Thymus (tissue), 11 donors: ENCODE measurements at regions not wholly inside any gene's neighbourhood (a gene's known extent, or its start where the extent isn't known, plus 50 kb on each side); places are given as distances from the start of the nearest gene placed in this dataset.
"Not testable (repeated sequence)": the region's sequence is repeated elsewhere in the genome, so short reads cannot be mapped to it uniquely, and the experiment has no call there.

Experiments
- DNase-seq, 9 donors: peaks; one replicate each; pipeline ENCODE4 v3.0.0-alpha.2; 2013; ENCODE audit warnings: low spot score in 9 of 9, low read depth in 6 of 9, missing footprints in 1 of 9
- H3K27ac ChIP-seq, 2 donors: one replicate each; pipeline ENCODE4 v1.5.1; 2013; ENCODE audit warnings: control low read depth in 1 of 2, low read depth in 1 of 2, low read length in 1 of 2, mild to moderate bottlenecking in 1 of 2, moderate library complexity in 1 of 2
- H3K27me3 ChIP-seq, 2 donors: one replicate each; pipeline ENCODE4 v1.5.1; 2013; ENCODE audit warnings: low read length in 1 of 2; ENCODE audit not compliant: control insufficient read depth in 2 of 2, insufficient read depth in 1 of 2
- H3K36me3 ChIP-seq, 2 donors: one replicate each; pipeline ENCODE4 v1.5.1; 2013; ENCODE audit warnings: low read length in 1 of 2, mild to moderate bottlenecking in 1 of 2, moderate library complexity in 1 of 2; ENCODE audit not compliant: control insufficient read depth in 2 of 2, insufficient read depth in 2 of 2
- H3K4me1 ChIP-seq, 2 donors: one replicate each; pipeline ENCODE4 v1.5.1; 2013; ENCODE audit warnings: low read length in 2 of 2; ENCODE audit not compliant: control insufficient read depth in 2 of 2, insufficient read depth in 2 of 2
- H3K4me3 ChIP-seq, 2 donors: one replicate each; pipeline ENCODE4 v1.5.1; 2013; ENCODE audit warnings: low read length in 2 of 2, control low read depth in 1 of 2, mild to moderate bottlenecking in 1 of 2
- H3K9me3 ChIP-seq, 2 donors: one replicate each; pipeline ENCODE4 v1.5.1; 2013; ENCODE audit warnings: low read length in 1 of 2, mild to moderate bottlenecking in 1 of 2; ENCODE audit not compliant: control insufficient read depth in 2 of 2, insufficient read depth in 1 of 2
- WGBS: extraction: QIAGEN DNeasy Blood & Tissue Kit; methylation state at CpG from one replicate; pipeline ENCODE4 v1.1.7; 2013; 5-methylcytosine and 5-hydroxymethylcytosine counted together
- donor health status: healthy.

GRCh38 chr5:18789218-18789998, 1155.1 kb downstream of the TAF11L14 start:
- H3K4me3 ChIP-seq, result no peak overlapping the region
- peaks cover 0 to 5% of the 10 kb centered on the region in 2 donors for H3K9me3 ChIP-seq
- H3K36me3 ChIP-seq, result no peaks in the 10 kb centered on the region
- no peaks in the 10 kb centered on the region for H3K27me3 ChIP-seq
- no peak for DNase-seq
- H3K27ac ChIP-seq, result no peak overlapping the region
- WGBS, result 91% methylated on average over 1 of the region's 1 CpG
- no peaks in the 10 kb centered on the region for H3K4me1 ChIP-seq

GRCh38 chr5:18792145-18792544, 1157.9 kb downstream of the TAF11L14 start:
- DNase-seq, result no peak
- 95% methylated on average over 6 of the region's 6 CpGs for WGBS
- H3K9me3 ChIP-seq, result peaks cover 0 to 5% of the 10 kb centered on the region in 2 donors

GRCh38 chr5:18797222-18797621, 1163.0 kb downstream of the TAF11L14 start:
- DNase-seq, result no peak
- 92% methylated on average over 5 of the region's 5 CpGs for WGBS

More at GRCh38 chr5:18792145-18792544, 1157.9 kb downstream of the TAF11L14 start:
- Histone ChIP-seq H3K4me1 (no peaks in the 10 kb centered on the region), H3K36me3 (no peaks in the 10 kb centered on the region), H3K27ac (no peak overlapping the region), H3K4me3 (no peak overlapping the region), H3K27me3 (no peaks in the 10 kb centered on the region)

DNA sequence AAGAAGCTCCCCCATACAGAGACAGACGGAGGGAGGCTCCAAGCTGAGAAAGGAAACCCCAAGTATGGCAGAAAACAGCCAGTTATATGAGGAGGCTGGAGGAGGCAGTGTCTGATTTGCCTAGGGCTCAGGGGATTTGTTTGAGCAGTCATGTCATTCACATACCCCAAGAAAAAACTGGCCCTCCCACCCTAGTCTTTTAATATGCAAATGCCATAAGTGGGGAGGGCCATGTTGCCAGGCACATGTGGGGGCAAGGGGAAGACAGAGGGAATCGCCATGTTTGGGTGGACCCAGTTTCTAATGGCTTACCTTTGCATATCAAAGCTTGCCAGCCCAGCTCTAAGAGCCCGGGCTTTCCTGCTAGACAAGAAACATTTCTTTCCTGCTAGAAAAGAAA, 1163.8 kb downstream of the TAF11L14 start:
- Histone ChIP-seq H3K4me3 (no peak overlapping the region), H3K27ac (no peak overlapping the region), H3K27me3 (no peaks in the 10 kb centered on the region), H3K4me1 (no peaks in the 10 kb centered on the region), H3K36me3 (no peaks in the 10 kb centered on the region), H3K9me3 (no peaks in the 10 kb centered on the region)
- no peak for DNase-seq
- 90% methylated on average over 3 of the region's 3 CpGs for WGBS

More at GRCh38 chr5:18797222-18797621, 1163.0 kb downstream of the TAF11L14 start:
- H3K4me3 ChIP-seq, result no peak overlapping the region
- peaks cover 0 to 4% of the 10 kb centered on the region in 2 donors for H3K9me3 ChIP-seq
- H3K36me3 ChIP-seq, result no peaks in the 10 kb centered on the region
- no peaks in the 10 kb centered on the region for H3K4me1 ChIP-seq
- H3K27ac ChIP-seq, result no peak overlapping the region
- H3K27me3 ChIP-seq, result no peaks in the 10 kb centered on the region

DNA sequence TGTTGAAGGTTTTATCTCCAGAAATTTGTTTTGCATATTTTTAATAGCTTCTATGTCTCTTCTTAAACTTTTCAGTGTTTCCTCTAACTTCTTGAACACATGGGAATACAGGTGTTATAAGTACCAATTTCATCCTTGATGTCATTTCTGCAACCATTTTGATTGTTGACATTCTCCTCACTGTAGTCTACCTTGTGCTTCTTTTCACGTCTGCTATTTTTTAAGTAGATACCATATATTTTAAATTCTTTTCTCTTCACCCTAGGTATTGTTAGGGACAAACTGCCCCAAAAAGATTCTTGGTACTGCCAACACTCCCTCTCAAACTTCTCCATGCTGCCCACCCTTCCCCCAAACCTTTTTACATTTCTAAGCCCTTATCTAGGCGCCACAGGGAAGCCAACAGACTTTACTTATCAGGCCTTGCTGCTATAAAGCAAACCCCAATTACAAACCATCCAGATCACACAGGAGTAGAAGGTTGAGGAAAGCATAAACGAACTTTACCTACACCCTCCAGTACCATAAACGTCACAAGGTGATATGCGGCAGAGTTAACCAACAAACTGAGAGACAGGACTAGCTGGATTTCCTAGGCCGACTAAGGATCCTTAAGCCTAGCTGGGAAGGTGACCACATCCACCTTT, 1165.3 kb downstream of the TAF11L14 start:
- Histone ChIP-seq H3K27ac (no peak overlapping the region), H3K4me3 (no peak overlapping the region)
- WGBS, result 90% methylated on average over 6 of the region's 6 CpGs

GRCh38 chr5:18800293-18801025, 1166.2 kb downstream of the TAF11L14 start:
- DNase-seq, result no peak
- WGBS, result 88% methylated on average over 19 of the region's 19 CpGs
- H3K4me3 ChIP-seq, result no peak overlapping the region
- no peaks in the 10 kb centered on the region for H3K9me3 ChIP-seq
- no peaks in the 10 kb centered on the region for H3K36me3 ChIP-seq
- H3K27ac ChIP-seq, result no peak overlapping the region
- no peaks in the 10 kb centered on the region for H3K27me3 ChIP-seq
- H3K4me1 ChIP-seq, result no peaks in the 10 kb centered on the region

More for the DNA sequence above, 1165.3 kb downstream of the TAF11L14 start:
- Histone ChIP-seq H3K27me3 (no peaks in the 10 kb centered on the region), H3K36me3 (no peaks in the 10 kb centered on the region), H3K9me3 (no peaks in the 10 kb centered on the region), H3K4me1 (no peaks in the 10 kb centered on the region)
- no peak for DNase-seq

GRCh38 chr5:18801413-18801812, 1167.2 kb downstream of the TAF11L14 start:
- H3K9me3 ChIP-seq, result not testable (repeated sequence)
- WGBS, result 87% methylated on average over 3 of the region's 3 CpGs

DNA sequence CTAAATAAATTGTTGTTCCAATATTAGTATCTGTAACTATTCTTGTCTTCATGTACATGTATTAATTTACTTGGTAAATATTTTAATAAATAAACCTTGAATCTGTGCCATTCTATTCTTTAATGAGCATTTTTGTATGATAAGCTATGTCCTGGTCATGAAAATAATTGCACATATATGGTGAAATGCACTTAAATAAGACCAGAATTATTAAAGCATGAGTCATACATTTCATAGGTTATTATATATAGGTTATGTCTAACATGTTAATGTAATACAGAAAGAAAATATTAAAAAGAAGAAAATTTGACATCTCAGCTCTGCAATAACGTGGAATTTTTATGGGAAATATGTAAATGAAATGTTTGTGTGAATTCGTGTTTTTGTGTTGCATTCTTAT, 1168.1 kb downstream of the TAF11L14 start:
- no peaks in the 10 kb centered on the region for H3K4me1 ChIP-seq
- no peaks in the 10 kb centered on the region for H3K9me3 ChIP-seq
- H3K27me3 ChIP-seq, result no peaks in the 10 kb centered on the region
- WGBS, result 84% methylated on average over 2 of the region's 2 CpGs
- DNase-seq, result no peak
- H3K4me3 ChIP-seq, result no peak overlapping the region
- no peak overlapping the region for H3K27ac ChIP-seq
- H3K36me3 ChIP-seq, result no peaks in the 10 kb centered on the region

More at GRCh38 chr5:18801413-18801812, 1167.2 kb downstream of the TAF11L14 start:
- H3K4me3 ChIP-seq, H3K36me3 ChIP-seq, H3K4me1 ChIP-seq, H3K27ac ChIP-seq, H3K27me3 ChIP-seq, DNase-seq: not testable (repeated sequence)

- DNase-seq, result no peak
- no peaks in the 10 kb centered on the region for H3K27me3 ChIP-seq
- WGBS, result 86% methylated on average over 2 of the region's 2 CpGs
- H3K27ac ChIP-seq, result no peak overlapping the region
- no peak overlapping the region for H3K4me3 ChIP-seq
- H3K36me3 ChIP-seq, result no peaks in the 10 kb centered on the region
- no peaks in the 10 kb centered on the region for H3K9me3 ChIP-seq
- H3K4me1 ChIP-seq, result no peaks in the 10 kb centered on the region
Measured at GRCh38 chr5:18805376-18805775, 1171.1 kb downstream of the TAF11L14 start.
